HUES48 (cell line): ENCODE measurements at regions not wholly inside any gene's neighbourhood (a gene's known extent, or its start where the extent isn't known, plus 50 kb on each side); places are given as distances from the start of the nearest gene placed in this dataset.

Source experiments
- H3K27ac ChIP-seq: one replicate; pipeline ENCODE4 v1.7.0; 2013; ENCODE audit warnings: low read depth, low read length, inconsistent platforms
- H3K27me3 ChIP-seq: 2 replicates; pipeline ENCODE4 v1.6.1; 2013; ENCODE audit warnings: mild to moderate bottlenecking, low read length; ENCODE audit not compliant: control insufficient read depth, insufficient read depth
- H3K36me3 ChIP-seq: 2 replicates; pipeline ENCODE4 v1.6.1; 2013; ENCODE audit warnings: low read length; ENCODE audit not compliant: control insufficient read depth, insufficient read depth
- H3K4me1 ChIP-seq: 2 replicates; pipeline ENCODE4 v1.6.1; 2013; ENCODE audit warnings: mild to moderate bottlenecking, low read length; ENCODE audit not compliant: control insufficient read depth, insufficient read depth
- H3K4me3 ChIP-seq: 2 replicates; pipeline ENCODE4 v1.5.1; 2013; ENCODE audit warnings: mild to moderate bottlenecking, low read depth, low read length
- H3K9ac ChIP-seq: 2 replicates; pipeline ENCODE4 v1.6.1; 2013; ENCODE audit warnings: mild to moderate bottlenecking, low read depth, low read length, moderate library complexity
- H3K9me3 ChIP-seq: 2 replicates; pipeline ENCODE4 v1.6.1; 2013; ENCODE audit warnings: low read length; ENCODE audit not compliant: control insufficient read depth, insufficient read depth

- Histone ChIP-seq H3K36me3 (no peaks in the 10 kb centered on the region), H3K27me3 (no peaks in the 10 kb centered on the region), H3K27ac (no peak overlapping the region), H3K9me3 (no peaks in the 10 kb centered on the region), H3K4me3 (no peak overlapping the region), H3K4me1 (peaks cover 8% of the 10 kb centered on the region), H3K9ac (no peak overlapping the region)
Measured at GRCh38 chr13:111640006-111640405, 319.6 kb downstream of the TEX29 start.

GRCh38 chr13:111640476-111640875 is 320.0 kb downstream of the TEX29 start:
- H3K27me3 ChIP-seq: no peaks in the 10 kb centered on the region
- H3K9ac ChIP-seq: no peak overlapping the region
- H3K36me3 ChIP-seq: no peaks in the 10 kb centered on the region
- 0 out of 2 replicates have a peak, but pooled peaks cover 4% of the 10 kb centered on the region for H3K4me1 ChIP-seq
- no peak overlapping the region for H3K4me3 ChIP-seq
- H3K9me3 ChIP-seq: no peaks in the 10 kb centered on the region
- H3K27ac ChIP-seq: no peak overlapping the region

GRCh38 chr13:111642156-111642767 is 321.8 kb downstream of the TEX29 start:
- no peak overlapping the region for H3K27ac ChIP-seq
- H3K4me1 ChIP-seq: no peaks in the 10 kb centered on the region
- H3K36me3 ChIP-seq: no peaks in the 10 kb centered on the region
- H3K4me3 ChIP-seq: no peak overlapping the region
- no peak overlapping the region for H3K9ac ChIP-seq
- H3K27me3 ChIP-seq: no peaks in the 10 kb centered on the region
- H3K9me3 ChIP-seq: no peaks in the 10 kb centered on the region

GRCh38 chr13:111644750-111645149 is 324.3 kb downstream of the TEX29 start:
- no peak overlapping the region for H3K4me3 ChIP-seq
- no peak overlapping the region for H3K9ac ChIP-seq
- no peaks in the 10 kb centered on the region for H3K27me3 ChIP-seq
- no peak overlapping the region for H3K27ac ChIP-seq
- no peaks in the 10 kb centered on the region for H3K36me3 ChIP-seq
- H3K4me1 ChIP-seq: no peaks in the 10 kb centered on the region
- no peaks in the 10 kb centered on the region for H3K9me3 ChIP-seq

- Histone ChIP-seq H3K36me3 (no peaks in the 10 kb centered on the region), H3K4me1 (no peaks in the 10 kb centered on the region), H3K4me3 (no peak overlapping the region), H3K27ac (no peak overlapping the region), H3K27me3 (no peaks in the 10 kb centered on the region), H3K9ac (no peak overlapping the region), H3K9me3 (no peaks in the 10 kb centered on the region)
Measured at GRCh38 chr13:111645198-111645597, 324.8 kb downstream of the TEX29 start.

- Histone ChIP-seq H3K4me1 (no peaks in the 10 kb centered on the region), H3K27me3 (no peaks in the 10 kb centered on the region), H3K9ac (no peak overlapping the region), H3K9me3 (no peaks in the 10 kb centered on the region), H3K4me3 (no peak overlapping the region), H3K27ac (no peak overlapping the region), H3K36me3 (no peaks in the 10 kb centered on the region)
Measured at GRCh38 chr13:111645598-111646455, 325.4 kb downstream of the TEX29 start.

- H3K27me3 ChIP-seq: no peaks in the 10 kb centered on the region
- no peak overlapping the region for H3K27ac ChIP-seq
- H3K9me3 ChIP-seq: no peaks in the 10 kb centered on the region
Measured at GRCh38 chr13:111646456-111646855, 326.0 kb downstream of the TEX29 start.

GRCh38 chr13:111648885-111649284 is 328.4 kb downstream of the TEX29 start:
- Histone ChIP-seq H3K4me1 (no peaks in the 10 kb centered on the region), H3K27ac (no peak overlapping the region), H3K27me3 (no peaks in the 10 kb centered on the region), H3K36me3 (no peaks in the 10 kb centered on the region), H3K4me3 (no peak overlapping the region), H3K9me3 (no peaks in the 10 kb centered on the region), H3K9ac (no peak overlapping the region)

More at GRCh38 chr13:111646456-111646855, 326.0 kb downstream of the TEX29 start:
- H3K36me3 ChIP-seq: no peaks in the 10 kb centered on the region
- H3K9ac ChIP-seq: no peak overlapping the region
- H3K4me1 ChIP-seq: no peaks in the 10 kb centered on the region
- H3K4me3 ChIP-seq: no peak overlapping the region

- no peaks in the 10 kb centered on the region for H3K27me3 ChIP-seq
- no peaks in the 10 kb centered on the region for H3K36me3 ChIP-seq
- H3K27ac ChIP-seq: no peak overlapping the region
- H3K9ac ChIP-seq: no peak overlapping the region
- no peaks in the 10 kb centered on the region for H3K9me3 ChIP-seq
- no peaks in the 10 kb centered on the region for H3K4me1 ChIP-seq
- H3K4me3 ChIP-seq: no peak overlapping the region
Measured at GRCh38 chr13:111650626-111651025, 330.2 kb downstream of the TEX29 start.

- Histone ChIP-seq H3K4me3 (no peak overlapping the region), H3K9me3 (no peaks in the 10 kb centered on the region), H3K36me3 (no peaks in the 10 kb centered on the region), H3K4me1 (peaks cover 1% of the 10 kb centered on the region), H3K27ac (no peak overlapping the region), H3K27me3 (peaks cover 4% of the 10 kb centered on the region; the same call in 1 of the 2 replicates), H3K9ac (no peak overlapping the region)
Measured at GRCh38 chr13:111652676-111653075, 332.2 kb downstream of the TEX29 start.

- peaks cover 19% of the 10 kb centered on the region for H3K4me1 ChIP-seq
- H3K27me3 ChIP-seq: peaks cover 4% of the 10 kb centered on the region; the same call in 1 of the 2 replicates
- H3K9me3 ChIP-seq: no peaks in the 10 kb centered on the region
- no peak overlapping the region for H3K4me3 ChIP-seq
- no peak overlapping the region for H3K9ac ChIP-seq
- H3K36me3 ChIP-seq: no peaks in the 10 kb centered on the region
- no peak overlapping the region for H3K27ac ChIP-seq
Measured at GRCh38 chr13:111654531-111654930, 334.1 kb downstream of the TEX29 start.
